ENCODE measurements at regions not wholly inside any gene's neighbourhood (a gene's known extent, or its start where the extent isn't known, plus 50 kb on each side); places are given as distances from the start of the nearest gene placed in this dataset.
"Not testable (repeated sequence)": the region's sequence is repeated elsewhere in the genome, so short reads cannot be mapped to it uniquely, and the experiment has no call there.

DNA sequence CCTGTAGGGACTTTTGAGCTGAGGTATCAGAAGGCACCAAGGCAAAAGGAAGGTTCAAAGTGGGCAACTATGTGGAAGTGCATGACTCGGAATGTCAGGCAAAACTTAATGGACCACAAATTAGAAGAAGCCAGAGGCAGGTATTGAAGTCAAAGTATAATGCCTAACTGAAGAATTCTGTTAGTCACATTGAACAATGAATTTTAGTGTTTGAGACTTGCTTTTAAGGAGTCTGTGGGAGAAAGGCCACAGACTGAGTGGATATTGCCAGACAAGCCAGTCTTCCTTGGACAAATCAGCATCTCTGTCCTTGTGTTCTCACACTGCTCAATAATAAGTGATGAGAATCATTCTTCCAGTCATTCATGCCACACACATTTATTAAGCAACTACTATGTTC is 498.9 kb downstream of the STK39 start:
- Mint-ChIP-seq H3K27me3 (ENCODE audit: low read depth) (peaks cover 9% of the 10 kb centered on the region), H3K4me3 (no peak overlapping the region), H3K36me3 (ENCODE audit: insufficient read depth in 2 of 2) (no peaks in the 10 kb centered on the region), H3K4me1 (ENCODE audit: low read depth) (no peaks in the 10 kb centered on the region), H3K27ac (no peak overlapping the region), H3K9me3 (no peaks in the 10 kb centered on the region)
- no peak for DNase-seq
- ATAC-seq (replicated peaks in 1 of 2) = no peak

DNA sequence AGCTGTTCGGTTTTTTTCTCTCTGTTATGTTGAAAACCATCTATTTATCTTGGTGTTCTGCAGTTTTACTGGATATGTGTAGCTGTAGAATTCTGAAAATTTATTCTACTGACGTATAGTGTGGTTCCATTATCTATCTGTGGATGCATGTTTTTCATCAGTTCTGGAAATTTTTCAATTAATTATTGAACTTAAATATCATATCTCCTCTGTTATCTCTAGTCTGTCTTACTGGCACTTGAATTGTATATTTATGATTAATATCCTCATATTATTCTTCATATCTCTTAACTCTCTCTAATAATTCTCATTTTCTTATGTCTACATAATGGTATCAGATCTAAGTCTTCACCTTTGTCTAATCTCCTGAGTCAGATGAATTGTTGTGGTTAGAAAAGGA is 501.7 kb downstream of the STK39 start:
- H3K4me1 Mint-ChIP-seq (ENCODE audit: low read depth) = no peaks in the 10 kb centered on the region
- no peak overlapping the region for H3K27ac Mint-ChIP-seq
- no peak for ATAC-seq (replicated peaks in 1 of 2)
- no peak overlapping the region for H3K4me3 Mint-ChIP-seq
- H3K36me3 Mint-ChIP-seq (ENCODE audit: insufficient read depth in 2 of 2) = no peaks in the 10 kb centered on the region
- DNase-seq = no peak
- no peaks in the 10 kb centered on the region for H3K9me3 Mint-ChIP-seq
- peaks cover 9% of the 10 kb centered on the region for H3K27me3 Mint-ChIP-seq (ENCODE audit: low read depth)

DNA sequence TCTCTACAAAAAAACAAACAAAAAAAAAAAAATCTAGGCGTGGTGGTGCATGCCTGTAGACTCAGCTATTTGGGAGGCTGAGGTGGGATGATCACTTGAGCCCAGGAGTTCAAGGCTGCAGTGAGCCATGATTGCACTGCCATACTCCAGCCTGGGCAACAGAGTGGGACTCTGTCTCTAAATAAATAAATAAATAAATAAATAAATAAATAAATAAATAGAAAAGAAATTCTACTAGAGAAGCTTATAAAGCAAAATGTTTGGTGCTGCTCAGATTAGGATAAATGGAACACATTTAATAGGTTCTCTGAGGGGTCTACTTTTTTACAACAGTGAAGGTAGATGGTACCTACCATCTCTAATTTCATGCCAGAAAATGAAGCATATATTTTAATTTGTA is 507.5 kb downstream of the STK39 start:
- H3K4me3 Mint-ChIP-seq; H3K36me3 Mint-ChIP-seq (ENCODE audit: insufficient read depth in 2 of 2); H3K27me3 Mint-ChIP-seq (ENCODE audit: low read depth); ATAC-seq (replicated peaks in 1 of 2); H3K9me3 Mint-ChIP-seq; H3K27ac Mint-ChIP-seq; DNase-seq; H3K4me1 Mint-ChIP-seq (ENCODE audit: low read depth): not testable (repeated sequence)

DNA sequence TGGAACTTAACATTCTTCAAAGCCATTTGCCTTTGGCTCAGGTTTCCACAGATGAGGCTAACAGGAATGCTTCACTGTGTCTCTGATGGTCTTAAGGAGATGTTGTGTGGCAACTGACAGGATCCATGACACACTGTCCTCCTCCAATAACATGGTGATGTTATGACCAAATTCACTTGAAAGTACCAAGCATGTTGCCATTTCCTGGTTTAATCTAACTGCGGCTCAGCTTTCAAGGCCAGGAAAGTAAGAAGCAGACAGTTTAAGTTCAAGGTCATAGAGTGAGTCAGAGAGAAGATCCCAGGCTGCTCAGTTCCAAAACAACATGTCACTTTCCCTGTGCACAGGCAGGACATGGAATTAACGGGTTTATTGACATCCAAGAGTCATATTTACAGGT is 513.6 kb downstream of the STK39 start:
- H3K27ac Mint-ChIP-seq = no peak overlapping the region
- no peak overlapping the region for H3K4me3 Mint-ChIP-seq
- no peaks in the 10 kb centered on the region for H3K4me1 Mint-ChIP-seq (ENCODE audit: low read depth)

DNA sequence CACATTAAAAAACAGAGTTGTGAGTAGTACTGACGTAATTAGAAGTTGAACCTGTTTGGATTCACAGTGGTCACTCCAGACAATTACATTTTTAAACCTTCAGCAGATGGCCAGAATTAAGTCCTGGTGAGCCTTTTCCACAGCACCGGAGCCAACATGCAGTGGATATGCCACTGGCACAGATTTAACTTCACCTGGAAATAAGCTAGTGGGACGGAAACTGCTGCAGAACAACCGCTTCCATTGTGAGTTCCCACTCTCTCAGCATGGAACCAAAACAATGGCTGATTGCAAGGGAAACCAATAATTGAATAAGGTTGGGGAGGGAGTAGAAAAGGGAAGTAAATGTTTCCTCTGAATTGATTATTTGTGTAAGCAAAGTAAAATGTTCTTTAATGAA is 515.1 kb downstream of the STK39 start:
- Mint-ChIP-seq H3K27me3 (ENCODE audit: low read depth) (no peaks in the 10 kb centered on the region), H3K4me1 (ENCODE audit: low read depth) (no peaks in the 10 kb centered on the region), H3K36me3 (ENCODE audit: insufficient read depth in 2 of 2) (no peaks in the 10 kb centered on the region), H3K9me3 (no peaks in the 10 kb centered on the region), H3K27ac (no peak overlapping the region), H3K4me3 (no peak overlapping the region)
- DNase-seq (no peak), ATAC-seq (replicated peaks in 1 of 2) (no peak)

More for the DNA sequence above, 513.6 kb downstream of the STK39 start:
- H3K27me3 Mint-ChIP-seq (ENCODE audit: low read depth) = no peaks in the 10 kb centered on the region
- no peaks in the 10 kb centered on the region for H3K36me3 Mint-ChIP-seq (ENCODE audit: insufficient read depth in 2 of 2)
- ATAC-seq (replicated peaks in 1 of 2) = no peak
- DNase-seq = no peak
- no peaks in the 10 kb centered on the region for H3K9me3 Mint-ChIP-seq

DNA sequence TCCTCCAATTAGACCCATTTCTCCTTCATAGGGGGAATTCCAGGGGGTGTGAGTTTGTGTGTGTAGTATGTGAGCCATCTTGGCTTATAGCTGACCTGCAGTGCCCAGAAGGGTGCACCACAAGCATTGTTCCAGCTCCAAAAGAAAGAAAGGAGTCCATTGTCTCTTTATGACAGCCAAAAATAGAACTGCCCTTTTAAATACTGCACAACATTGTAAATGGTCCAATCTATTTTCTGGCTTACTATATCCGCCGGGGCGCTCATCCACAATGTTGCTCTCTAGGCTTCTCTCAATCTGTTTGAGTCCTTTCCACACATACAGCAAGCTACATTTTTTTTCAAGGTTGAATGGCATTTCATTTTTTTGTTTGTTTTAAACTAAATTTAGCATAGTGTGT is 517.5 kb downstream of the STK39 start:
- ATAC-seq (replicated peaks in 1 of 2) (no peak), DNase-seq (no peak)
- Mint-ChIP-seq H3K27me3 (ENCODE audit: low read depth) (no peaks in the 10 kb centered on the region), H3K4me1 (ENCODE audit: low read depth) (no peaks in the 10 kb centered on the region), H3K4me3 (no peak overlapping the region), H3K9me3 (no peaks in the 10 kb centered on the region), H3K36me3 (ENCODE audit: insufficient read depth in 2 of 2) (no peaks in the 10 kb centered on the region), H3K27ac (no peak overlapping the region)

DNA sequence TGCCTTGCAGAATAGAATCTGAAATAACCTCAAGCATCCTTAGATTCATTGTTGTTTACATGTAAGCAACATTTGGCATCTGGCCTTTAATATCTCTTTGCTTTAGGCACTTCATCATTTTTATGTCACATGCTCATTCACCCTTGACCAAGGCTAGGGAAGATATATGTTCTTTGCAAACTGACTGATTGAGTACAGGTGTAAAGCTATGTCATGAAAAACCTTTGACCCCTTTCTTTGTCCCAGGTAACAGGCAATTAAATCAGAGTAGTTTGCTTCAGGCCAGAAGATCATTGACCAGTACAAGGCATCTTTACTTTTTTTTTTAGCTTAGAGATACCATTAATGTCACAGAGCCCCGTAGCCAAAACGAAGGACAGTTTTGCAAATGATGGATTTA is 520.6 kb downstream of the STK39 start:
- H3K4me1 Mint-ChIP-seq (ENCODE audit: low read depth) = no peaks in the 10 kb centered on the region
- no peaks in the 10 kb centered on the region for H3K27me3 Mint-ChIP-seq (ENCODE audit: low read depth)
- DNase-seq (no peak), ATAC-seq (replicated peaks in 1 of 2) (no peak)
- no peak overlapping the region for H3K4me3 Mint-ChIP-seq
- no peaks in the 10 kb centered on the region for H3K9me3 Mint-ChIP-seq
- no peak overlapping the region for H3K27ac Mint-ChIP-seq
- H3K36me3 Mint-ChIP-seq (ENCODE audit: insufficient read depth in 2 of 2) = no peaks in the 10 kb centered on the region

DNA sequence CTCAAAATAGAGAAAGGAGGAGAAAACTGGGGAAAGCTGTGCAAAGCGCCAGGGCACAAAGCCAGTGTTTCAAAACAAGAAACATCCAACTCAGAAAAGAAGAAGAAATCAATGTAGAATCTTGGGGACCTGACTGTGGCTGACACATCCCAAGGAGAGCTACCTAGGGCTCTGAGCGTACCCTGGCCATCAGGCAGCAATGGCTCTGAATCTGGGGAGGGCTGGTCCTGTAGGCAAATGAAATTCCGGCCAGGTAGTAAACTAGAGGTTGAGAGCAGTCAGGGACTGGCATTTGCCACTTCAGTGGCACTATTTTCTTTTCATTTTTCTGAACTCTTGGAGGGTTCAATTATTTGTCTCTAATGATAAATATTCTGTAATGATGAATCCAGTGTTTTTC is 525.8 kb downstream of the STK39 start:
- no peak for DNase-seq

DNA sequence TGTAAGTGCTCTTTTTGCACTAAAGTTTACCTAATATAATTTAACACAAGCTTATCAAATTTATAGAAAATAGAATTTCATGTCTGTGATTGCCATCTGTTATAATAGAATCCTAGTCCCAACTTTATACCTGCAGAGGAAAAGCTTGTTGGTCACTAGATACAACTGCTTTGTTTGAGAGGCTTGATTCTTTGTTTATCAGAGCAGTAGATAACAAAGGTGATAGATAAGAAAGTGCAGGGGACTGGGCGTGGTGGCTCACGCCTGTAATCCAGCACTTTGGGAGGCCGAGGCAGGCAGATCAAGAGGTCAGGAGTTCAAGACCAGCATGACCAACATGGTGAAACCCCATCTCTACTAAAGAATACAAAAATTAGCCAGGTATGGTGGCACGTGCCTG is 528.0 kb downstream of the STK39 start:
- no peak for ATAC-seq (replicated peaks in 1 of 2)
- peaks cover 0 to 2% of the 10 kb centered on the region in 2 donors for H3K9me3 Mint-ChIP-seq
- no peak for DNase-seq
- H3K36me3 Mint-ChIP-seq (ENCODE audit: insufficient read depth in 2 of 2) = no peaks in the 10 kb centered on the region
- no peak overlapping the region for H3K4me3 Mint-ChIP-seq
- no peaks in the 10 kb centered on the region for H3K27me3 Mint-ChIP-seq (ENCODE audit: low read depth)
- no peak overlapping the region for H3K27ac Mint-ChIP-seq
- H3K4me1 Mint-ChIP-seq (ENCODE audit: low read depth) = no peaks in the 10 kb centered on the region

More for the DNA sequence above, 525.8 kb downstream of the STK39 start:
- no peak for ATAC-seq (replicated peaks in 1 of 2)
- no peak overlapping the region for H3K4me3 Mint-ChIP-seq
- H3K27me3 Mint-ChIP-seq (ENCODE audit: low read depth) = no peaks in the 10 kb centered on the region
- H3K9me3 Mint-ChIP-seq = no peaks in the 10 kb centered on the region
- H3K36me3 Mint-ChIP-seq (ENCODE audit: insufficient read depth in 2 of 2) = no peaks in the 10 kb centered on the region
- H3K4me1 Mint-ChIP-seq (ENCODE audit: low read depth) = no peaks in the 10 kb centered on the region
- H3K27ac Mint-ChIP-seq = no peak overlapping the region

DNA sequence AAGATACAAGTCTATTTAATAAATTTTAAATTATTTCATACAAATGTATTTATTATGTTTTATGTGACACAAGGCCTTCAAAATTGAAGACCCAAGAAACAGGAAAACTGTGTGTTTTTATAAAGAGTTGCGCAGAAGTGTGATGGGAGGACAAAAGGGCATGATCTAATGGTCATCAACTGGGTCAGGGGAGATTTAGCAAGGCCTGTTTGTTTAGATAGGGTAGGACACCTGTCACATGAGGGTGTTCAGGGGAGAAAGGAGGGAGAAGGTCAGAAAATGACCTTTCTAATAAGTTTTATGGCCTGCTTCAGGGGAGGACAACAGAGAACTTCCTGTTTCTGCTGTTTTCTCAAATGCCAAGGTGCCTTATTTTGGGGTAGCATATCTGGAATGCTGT is 528.8 kb downstream of the STK39 start:
- DNase-seq (no peak), ATAC-seq (replicated peaks in 1 of 2) (no peak)
- Mint-ChIP-seq H3K4me1 (ENCODE audit: low read depth) (no peaks in the 10 kb centered on the region), H3K4me3 (no peak overlapping the region), H3K27me3 (ENCODE audit: low read depth) (no peaks in the 10 kb centered on the region), H3K9me3 (peaks cover 0 to 2% of the 10 kb centered on the region in 2 donors), H3K27ac (no peak overlapping the region), H3K36me3 (ENCODE audit: insufficient read depth in 2 of 2) (no peaks in the 10 kb centered on the region)

DNA sequence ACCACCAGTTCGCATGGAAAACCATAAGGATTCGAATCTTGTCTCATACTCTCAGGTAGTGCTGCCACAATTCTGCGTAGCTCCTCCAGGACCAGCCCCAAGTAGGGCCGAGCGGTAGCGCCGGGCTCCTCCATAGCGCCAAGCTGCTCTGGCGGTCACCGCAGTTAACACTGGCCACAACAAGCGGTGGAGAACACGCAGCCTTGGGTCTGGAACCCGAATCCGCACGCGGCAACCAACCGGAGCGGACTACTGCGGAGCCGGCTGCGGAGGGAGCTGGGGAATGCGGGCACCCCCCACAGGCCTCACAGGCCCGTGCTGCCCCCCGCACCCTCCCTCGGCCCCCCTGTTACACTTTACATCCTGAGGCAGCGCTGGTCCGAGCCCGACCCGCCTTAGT is 531.5 kb downstream of the STK39 start:
- Mint-ChIP-seq H3K36me3 (ENCODE audit: insufficient read depth in 2 of 2) (no peaks in the 10 kb centered on the region), H3K27me3 (ENCODE audit: low read depth) (no peaks in the 10 kb centered on the region), H3K9me3 (peaks cover 0 to 2% of the 10 kb centered on the region in 2 donors), H3K4me1 (ENCODE audit: low read depth) (no peaks in the 10 kb centered on the region), H3K27ac (no peak overlapping the region), H3K4me3 (no peak overlapping the region)
- no peak for ATAC-seq (replicated peaks in 1 of 2)
- DNase-seq = no peak

DNA sequence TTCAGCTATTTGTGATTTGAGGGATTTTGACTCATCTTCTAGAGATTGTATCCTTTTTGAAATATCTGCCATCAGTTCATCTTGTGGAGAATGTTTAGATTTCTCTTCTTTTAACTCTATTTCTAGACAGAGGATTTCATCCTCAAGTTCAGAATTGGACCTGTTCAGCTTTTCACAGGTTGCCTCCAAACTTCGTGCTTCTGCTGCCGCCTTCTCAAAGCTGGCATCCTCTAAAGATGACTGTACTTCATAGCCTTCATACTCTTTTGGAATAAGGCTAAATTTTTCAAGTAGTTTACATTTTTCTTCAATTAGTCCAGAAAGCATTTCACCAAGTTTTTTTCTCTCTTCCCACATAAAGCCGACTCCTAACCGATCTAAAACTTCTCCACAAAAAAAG is 531.9 kb downstream of the STK39 start:
- DNase-seq; H3K4me1 Mint-ChIP-seq (ENCODE audit: low read depth); H3K27ac Mint-ChIP-seq; H3K9me3 Mint-ChIP-seq; H3K27me3 Mint-ChIP-seq (ENCODE audit: low read depth); ATAC-seq (replicated peaks in 1 of 2); H3K4me3 Mint-ChIP-seq; H3K36me3 Mint-ChIP-seq (ENCODE audit: insufficient read depth in 2 of 2): not testable (repeated sequence)

DNA sequence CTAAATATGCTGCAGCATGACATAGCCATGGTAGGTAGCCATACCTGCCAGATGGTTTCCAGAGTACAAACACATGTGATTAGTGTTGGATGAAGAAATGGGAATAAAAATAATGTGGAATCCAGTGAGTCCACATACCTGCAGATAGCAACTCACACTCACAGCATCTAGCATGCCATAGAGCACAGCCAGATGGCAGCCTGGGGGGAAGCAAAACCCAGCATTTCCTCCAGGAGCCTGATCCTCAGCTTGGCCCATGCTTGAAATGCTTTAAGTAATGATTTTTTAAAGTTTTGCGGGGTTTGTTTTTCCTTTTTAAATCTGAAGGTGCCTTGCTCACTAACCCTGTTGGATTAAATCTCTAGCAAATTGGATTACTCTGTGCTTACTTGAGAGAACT is 535.1 kb downstream of the STK39 start:
- H3K27ac Mint-ChIP-seq = no peak overlapping the region
- ATAC-seq (replicated peaks in 1 of 2) (no peak), DNase-seq (no peak)
- H3K27me3 Mint-ChIP-seq (ENCODE audit: low read depth) = no peaks in the 10 kb centered on the region
- H3K9me3 Mint-ChIP-seq = peaks cover 0 to 2% of the 10 kb centered on the region in 2 donors
- H3K4me1 Mint-ChIP-seq (ENCODE audit: low read depth) = no peaks in the 10 kb centered on the region
- H3K4me3 Mint-ChIP-seq = no peak overlapping the region
- H3K36me3 Mint-ChIP-seq (ENCODE audit: insufficient read depth in 2 of 2) = no peaks in the 10 kb centered on the region

DNA sequence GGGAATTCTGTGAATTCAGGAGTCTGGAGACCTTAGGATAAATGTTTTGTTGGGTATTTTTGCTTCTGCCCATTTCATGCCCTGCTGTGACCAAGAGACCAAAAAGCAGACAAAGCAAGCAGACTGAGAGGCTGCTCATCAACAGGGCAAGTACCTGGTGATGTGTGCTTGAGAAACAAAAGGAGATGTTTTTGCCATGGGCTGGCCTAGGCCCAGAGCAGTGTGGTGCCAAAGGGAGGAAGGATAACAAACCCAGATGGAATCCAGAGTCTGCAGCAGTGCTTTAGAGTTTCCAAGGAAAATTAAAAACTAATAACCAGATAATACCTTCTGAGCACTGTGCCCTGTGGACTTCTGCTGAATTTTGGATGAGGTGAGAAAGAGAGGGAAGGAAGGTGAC is 538.4 kb downstream of the STK39 start:
- no peak for DNase-seq
- H3K4me3 Mint-ChIP-seq = no peak overlapping the region
- H3K27ac Mint-ChIP-seq = no peak overlapping the region
- no peaks in the 10 kb centered on the region for H3K4me1 Mint-ChIP-seq (ENCODE audit: low read depth)
- no peaks in the 10 kb centered on the region for H3K27me3 Mint-ChIP-seq (ENCODE audit: low read depth)
- ATAC-seq (replicated peaks in 1 of 2) = no peak
- no peaks in the 10 kb centered on the region for H3K9me3 Mint-ChIP-seq
- H3K36me3 Mint-ChIP-seq (ENCODE audit: insufficient read depth in 2 of 2) = no peaks in the 10 kb centered on the region

DNA sequence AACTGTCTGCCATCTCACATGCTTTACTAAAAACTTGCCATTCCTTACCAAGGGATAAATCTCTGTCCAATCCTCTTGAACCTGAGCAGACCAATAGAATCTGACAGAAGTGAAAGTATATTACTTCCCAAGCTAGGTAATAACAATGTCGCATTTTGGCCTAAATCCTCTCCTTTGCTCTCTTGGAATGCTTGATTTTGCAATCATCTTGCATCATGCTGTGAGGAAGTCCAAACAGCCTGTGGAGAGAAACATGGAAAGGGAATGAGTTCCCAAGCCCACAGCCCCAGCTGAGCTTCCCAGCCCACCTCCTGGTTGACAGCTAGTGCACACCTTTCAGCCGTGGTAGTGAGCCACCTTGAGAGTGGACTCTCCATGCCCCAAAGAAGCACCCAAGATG is 540.6 kb downstream of the STK39 start:
- Mint-ChIP-seq H3K4me3 (no peak overlapping the region), H3K4me1 (ENCODE audit: low read depth) (no peaks in the 10 kb centered on the region), H3K9me3 (no peaks in the 10 kb centered on the region), H3K27ac (no peak overlapping the region), H3K27me3 (ENCODE audit: low read depth) (no peaks in the 10 kb centered on the region), H3K36me3 (ENCODE audit: insufficient read depth in 2 of 2) (no peaks in the 10 kb centered on the region)
- ATAC-seq (replicated peaks in 1 of 2) = no peak
- no peak for DNase-seq
